HEK293 (cell line): ENCODE measurements at regions not wholly inside any gene's neighbourhood (a gene's known extent, or its start where the extent isn't known, plus 50 kb on each side); places are given as distances from the start of the nearest gene placed in this dataset.

ENCODE experiments used
- CTCF ChIA-PET: fragments of 350-600 bp; formaldehyde crosslinking; extraction: SDS; loops from one replicate; lab custom pipeline; 2021; ENCODE audit warnings: antibody characterized with exemption; lab: Yijun Ruan, JAX
- POLR2A ChIA-PET: fragments of 300-600 bp; formaldehyde crosslinking; extraction: SDS; loops from one replicate; lab custom pipeline; 2020; ENCODE audit warnings: antibody characterized with exemption, inconsistent platforms; lab: Yijun Ruan, JAX
- H3K27ac ChIP-seq: fragments of 200-500 bp; sonication (Bioruptor generic); 2 replicates; pipeline ENCODE4 v1.5.1; 2014; ENCODE audit warnings: low read depth, low read length, control low read depth, inconsistent platforms; ENCODE audit errors: extremely low read depth
- H3K36me3 ChIP-seq, 2 experiments: fragments of 200-500 bp in 1 of 2; sonication (Bioruptor generic) in 1 of 2; 1 replicate in 1 of 2; 2 replicates in 1 of 2; pipeline ENCODE4 v1.5.1; 2014 to 2017; ENCODE audit warnings: inconsistent platforms in 2 of 2, low read length in 2 of 2; ENCODE audit not compliant: control insufficient read depth in 2 of 2, insufficient read depth in 1 of 2
- H3K4me1 ChIP-seq: fragments of 200-500 bp; sonication (Bioruptor generic); 2 replicates; pipeline ENCODE4 v1.5.1; 2014; ENCODE audit warnings: mild to moderate bottlenecking, low read length, inconsistent platforms; ENCODE audit not compliant: control insufficient read depth, insufficient read depth
- H3K4me3 ChIP-seq: 2 replicates; pipeline ENCODE4 v1.5.1; 2011; ENCODE audit warnings: low read depth, mild to moderate bottlenecking, control low read depth, low read length, moderate library complexity
- H3K9me3 ChIP-seq: fragments of 200-500 bp; sonication (Bioruptor generic); 2 replicates; pipeline ENCODE4 v1.5.1; 2014; ENCODE audit warnings: low read depth, low read length, inconsistent platforms; ENCODE audit not compliant: control insufficient read depth, insufficient read depth
- AEBP2 ChIP-seq: fragments of 450-650 bp; formaldehyde crosslinking; IDR thresholded peaks from 2 replicates; pipeline ENCODE4 v1.5.1; 2016; ENCODE audit warnings: missing biosample characterization, missing genetic modification characterization, borderline replicate concordance
- FEZF1 ChIP-seq: fragments of 450-650 bp; formaldehyde crosslinking; IDR thresholded peaks from 2 replicates; pipeline ENCODE4 v1.5.1; 2016; ENCODE audit warnings: missing biosample characterization, missing genetic modification characterization
- GLIS1 ChIP-seq: fragments of 450-650 bp; formaldehyde crosslinking; IDR thresholded peaks from 2 replicates; pipeline ENCODE4 v1.5.1; 2016; ENCODE audit warnings: missing biosample characterization, missing genetic modification characterization
- PBX3 ChIP-seq: sonication (generic); formaldehyde crosslinking; IDR thresholded peaks from 2 replicates; pipeline ENCODE4 v1.8.1; 2022; ENCODE audit warnings: mild to moderate bottlenecking, moderate library complexity, missing genetic modification reagents
- PRDM10 ChIP-seq: fragments of 450-650 bp; formaldehyde crosslinking; IDR thresholded peaks from 2 replicates; pipeline ENCODE4 v1.5.1; 2016; ENCODE audit warnings: missing biosample characterization, missing genetic modification characterization
- SCRT1 ChIP-seq: fragments of 450-650 bp; formaldehyde crosslinking; IDR thresholded peaks from 2 replicates; pipeline ENCODE4 v1.5.1; 2016; ENCODE audit warnings: missing biosample characterization, missing genetic modification characterization, borderline replicate concordance
- SCRT2 ChIP-seq: fragments of 450-650 bp; formaldehyde crosslinking; IDR thresholded peaks from 2 replicates; pipeline ENCODE4 v1.5.1; 2016; ENCODE audit warnings: missing biosample characterization, missing genetic modification characterization
- ZBTB26 ChIP-seq: fragments of 450-650 bp; formaldehyde crosslinking; optimal IDR thresholded peaks from 2 replicates; pipeline ENCODE3; 2016; ENCODE audit warnings: missing biosample characterization, mild to moderate bottlenecking, missing genetic modification characterization
- ZBTB8A ChIP-seq: fragments of 450-650 bp; formaldehyde crosslinking; IDR thresholded peaks from 2 replicates; pipeline ENCODE4 v1.5.1; 2016; ENCODE audit warnings: missing biosample characterization, missing genetic modification characterization
- ZFP3 ChIP-seq: fragments of 450-650 bp; formaldehyde crosslinking; IDR thresholded peaks from 2 replicates; pipeline ENCODE4 v1.5.1; 2016; ENCODE audit warnings: low read depth, missing biosample characterization, missing genetic modification characterization
- ZNF10 ChIP-seq: fragments of 450-650 bp; formaldehyde crosslinking; IDR thresholded peaks from 2 replicates; pipeline ENCODE4 v1.5.1; 2017; ENCODE audit warnings: missing biosample characterization, missing genetic modification characterization
- ZNF174 ChIP-seq: fragments of 450-650 bp; formaldehyde crosslinking; IDR thresholded peaks from 2 replicates; pipeline ENCODE4 v1.5.0; 2017; ENCODE audit warnings: missing biosample characterization, mild to moderate bottlenecking, missing genetic modification characterization
- ZNF175 ChIP-seq: fragments of 450-650 bp; formaldehyde crosslinking; IDR thresholded peaks from 2 replicates; pipeline ENCODE4 v1.5.1; 2016; ENCODE audit warnings: missing biosample characterization, missing genetic modification characterization
- ZNF248 ChIP-seq: fragments of 450-650 bp; formaldehyde crosslinking; IDR thresholded peaks from 2 replicates; pipeline ENCODE4 v1.5.1; 2017; ENCODE audit warnings: missing biosample characterization, missing genetic modification characterization
- ZNF404 ChIP-seq: fragments of 450-650 bp; formaldehyde crosslinking; IDR thresholded peaks from 2 replicates; pipeline ENCODE4 v1.5.1; 2017; ENCODE audit warnings: missing biosample characterization, missing genetic modification characterization
- ZNF426 ChIP-seq: fragments of 450-650 bp; formaldehyde crosslinking; IDR thresholded peaks from 2 replicates; pipeline ENCODE4 v1.5.1; 2017; ENCODE audit warnings: missing biosample characterization, missing genetic modification characterization, mild to moderate bottlenecking, inconsistent platforms, moderate library complexity
- ZNF521 ChIP-seq: fragments of 450-650 bp; formaldehyde crosslinking; IDR thresholded peaks from 2 replicates; pipeline ENCODE4 v1.5.1; 2017; ENCODE audit warnings: missing biosample characterization, mild to moderate bottlenecking, missing genetic modification characterization
- ZNF585B ChIP-seq: fragments of 450-650 bp; formaldehyde crosslinking; IDR thresholded peaks from 2 replicates; pipeline ENCODE4 v1.5.1; 2016; ENCODE audit warnings: missing biosample characterization, missing genetic modification characterization
- ZNF629 ChIP-seq: fragments of 450-650 bp; formaldehyde crosslinking; IDR thresholded peaks from 2 replicates; pipeline ENCODE4 v1.5.1; 2017; ENCODE audit warnings: missing biosample characterization, missing genetic modification characterization
- ZNF791 ChIP-seq: fragments of 450-650 bp; formaldehyde crosslinking; IDR thresholded peaks from 2 replicates; pipeline ENCODE4 v1.5.1; 2016; ENCODE audit warnings: missing biosample characterization, missing genetic modification characterization

GRCh38 chr18:22860807-22861206 is 72.3 kb upstream of the RBBP8 start:
- ChIA-PET CTCF (no interaction called here), POLR2A (no interaction called here)
- Histone ChIP-seq H3K4me1 (no peaks in the 10 kb centered on the region), H3K9me3 (no peaks in the 10 kb centered on the region), H3K4me3 (no peak overlapping the region), H3K36me3 (no peaks in the 10 kb centered on the region), H3K27ac (no peak overlapping the region)
- TF ChIP-seq ZNF174 (no peak), SCRT1 (peak; percentile 77), FEZF1 (tag by site-specific recombination) (no peak), AEBP2 (tag by site-specific recombination) (no peak), PBX3 (no peak), ZNF10 (tag by site-specific recombination) (no peak), ZNF248 (tag by site-specific recombination) (no peak), SCRT2 (tag by site-specific recombination) (peak; percentile 72)

- no peak for TF ChIP-seq ZNF426 (tag by site-specific recombination)
- peak; percentile 26; the same call in 1 of the 2 replicates for TF ChIP-seq PRDM10 (tag by site-specific recombination)
These were observed 67.6 kb upstream of the RBBP8 start for GRCh38 chr18:22865354-22866116.

GRCh38 chr18:22868831-22869230 is 64.3 kb upstream of the RBBP8 start:
- ChIA-PET POLR2A (no interaction called here), CTCF (interaction anchor here (0.6 kb wide), 1 partner anchor 27 kb away, joined by 4 read pairs; no protein-coding TSS in a partner anchor)
- no peak overlapping the region for H3K27ac ChIP-seq
- no peak for TF ChIP-seq ZNF629 (tag by site-specific recombination)
- no peak for TF ChIP-seq ZNF175 (tag by site-specific recombination)
- TF ChIP-seq ZFP3 (tag by site-specific recombination): no peak
- no peak for TF ChIP-seq ZBTB8A (tag by site-specific recombination)
- no peak for TF ChIP-seq PRDM10 (tag by site-specific recombination)
- no peak for TF ChIP-seq ZNF521 (tag by site-specific recombination)
- TF ChIP-seq ZNF791 (tag by site-specific recombination): no peak
- no peak for TF ChIP-seq ZNF404 (tag by site-specific recombination)
- no peak for TF ChIP-seq GLIS1 (tag by site-specific recombination)
- no peak for TF ChIP-seq ZNF585B (tag by site-specific recombination)
- no peak for TF ChIP-seq ZBTB26 (tag by site-specific recombination)

More at GRCh38 chr18:22865354-22866116, 67.6 kb upstream of the RBBP8 start:
- no peaks in the 10 kb centered on the region for H3K4me1 ChIP-seq
- H3K9me3 ChIP-seq: no peaks in the 10 kb centered on the region
- H3K36me3 ChIP-seq: no peaks in the 10 kb centered on the region
- ChIA-PET POLR2A (no interaction called here), CTCF (interaction anchor here (0.7 kb wide), 1 partner anchor 948 kb away, joined by 3 read pairs; no protein-coding TSS in a partner anchor)
- no peak overlapping the region for H3K27ac ChIP-seq
- no peak overlapping the region for H3K4me3 ChIP-seq

More at GRCh38 chr18:22868831-22869230, 64.3 kb upstream of the RBBP8 start:
- Histone ChIP-seq H3K36me3 (no peaks in the 10 kb centered on the region), H3K4me1 (peaks cover 4% of the 10 kb centered on the region; the same call in 1 of the 2 replicates), H3K9me3 (no peaks in the 10 kb centered on the region), H3K4me3 (no peak overlapping the region)
